Neural cell (in vitro differentiated cells): ENCODE measurements at regions not wholly inside any gene's neighbourhood (a gene's known extent, or its start where the extent isn't known, plus 50 kb on each side); places are given as distances from the start of the nearest gene placed in this dataset.

Source experiments
- CTCF ChIP-seq: fragments of 450-650 bp; IDR thresholded peaks from 2 replicates; pipeline ENCODE4 v1.5.1; 2014; ENCODE audit warnings: antibody characterized with exemption, mild to moderate bottlenecking, moderate library complexity; ENCODE audit not compliant: poor library complexity, severe bottlenecking
- EP300 ChIP-seq: fragments of 450-650 bp; conservative IDR thresholded peaks from 2 replicates; pipeline ENCODE4 v1.6.1; 2014; ENCODE audit warnings: antibody characterized with exemption, mild to moderate bottlenecking, moderate library complexity; ENCODE audit not compliant: poor library complexity, severe bottlenecking
- EZH2 ChIP-seq: fragments of 200-600, 300-800 bp; shearing (Covaris generic), sonication (generic); IDR thresholded peaks from 2 replicates; pipeline ENCODE4 v1.6.1; 2014; ENCODE audit warnings: antibody characterized with exemption, low read length, borderline replicate concordance, mild to moderate bottlenecking; ENCODE audit not compliant: insufficient read depth, poor library complexity, severe bottlenecking
- MXI1 ChIP-seq: fragments of 450-650 bp; conservative IDR thresholded peaks from 2 replicates; pipeline ENCODE4 v1.6.1; 2014; ENCODE audit warnings: antibody characterized with exemption, mild to moderate bottlenecking; ENCODE audit not compliant: poor library complexity, severe bottlenecking
- POLR2AphosphoS5 ChIP-seq: IDR thresholded peaks from 2 replicates; pipeline ENCODE4 v1.6.1; 2012
- RAD21 ChIP-seq: fragments of 450-650 bp; conservative IDR thresholded peaks from 2 replicates; pipeline ENCODE4 v1.6.1; 2014; ENCODE audit warnings: antibody characterized with exemption, mild to moderate bottlenecking, moderate library complexity
- REST ChIP-seq: IDR thresholded peaks from 2 replicates; pipeline ENCODE4 v1.6.1; 2012; ENCODE audit warnings: borderline replicate concordance
- TAF1 ChIP-seq: IDR thresholded peaks from 2 replicates; pipeline ENCODE4 v1.6.1; 2012; ENCODE audit warnings: low read depth

- TF ChIP-seq CTCF (no peak), EZH2 (no peak), EP300 (no peak), POLR2AphosphoS5 (no peak), TAF1 (no peak), RAD21 (no peak), REST (no peak), MXI1 (no peak)
Observed at GRCh38 chr5:114243972-114244317, 117.9 kb upstream of the KCNN2 start.
